ENCODE measurements at regions not wholly inside any gene's neighbourhood (a gene's known extent, or its start where the extent isn't known, plus 50 kb on each side); places are given as distances from the start of the nearest gene placed in this dataset.

DNA sequence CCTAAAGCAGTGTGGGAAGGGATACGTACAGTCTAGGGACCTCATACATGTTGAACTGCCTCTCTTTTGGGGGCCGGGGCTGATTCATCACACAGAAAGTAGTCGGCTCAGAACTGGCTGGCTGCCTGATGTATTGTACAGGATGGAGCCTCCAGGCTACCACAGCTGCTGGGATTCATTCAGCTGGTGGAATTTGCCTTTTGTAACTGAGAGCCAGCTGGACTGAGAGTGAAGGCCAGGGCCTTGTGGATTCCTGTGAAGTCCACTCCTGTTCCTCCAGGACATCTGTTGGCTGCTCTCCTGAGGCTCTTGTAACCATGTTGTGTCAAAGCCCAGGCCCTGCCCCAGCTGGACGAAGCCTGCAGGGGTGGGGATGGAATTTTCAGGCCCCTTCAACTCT, 116.3 kb upstream of the PRICKLE1 start:
- TF ChIP-seq, protein P1, sequence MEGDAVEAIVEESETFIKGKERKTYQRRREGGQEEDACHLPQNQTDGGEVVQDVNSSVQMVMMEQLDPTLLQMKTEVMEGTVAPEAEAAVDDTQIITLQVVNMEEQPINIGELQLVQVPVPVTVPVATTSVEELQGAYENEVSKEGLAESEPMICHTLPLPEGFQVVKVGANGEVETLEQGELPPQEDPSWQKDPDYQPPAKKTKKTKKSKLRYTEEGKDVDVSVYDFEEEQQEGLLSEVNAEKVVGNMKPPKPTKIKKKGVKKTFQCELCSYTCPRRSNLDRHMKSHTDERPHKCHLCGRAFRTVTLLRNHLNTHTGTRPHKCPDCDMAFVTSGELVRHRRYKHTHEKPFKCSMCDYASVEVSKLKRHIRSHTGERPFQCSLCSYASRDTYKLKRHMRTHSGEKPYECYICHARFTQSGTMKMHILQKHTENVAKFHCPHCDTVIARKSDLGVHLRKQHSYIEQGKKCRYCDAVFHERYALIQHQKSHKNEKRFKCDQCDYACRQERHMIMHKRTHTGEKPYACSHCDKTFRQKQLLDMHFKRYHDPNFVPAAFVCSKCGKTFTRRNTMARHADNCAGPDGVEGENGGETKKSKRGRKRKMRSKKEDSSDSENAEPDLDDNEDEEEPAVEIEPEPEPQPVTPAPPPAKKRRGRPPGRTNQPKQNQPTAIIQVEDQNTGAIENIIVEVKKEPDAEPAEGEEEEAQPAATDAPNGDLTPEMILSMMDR (IDR thresholded peaks at IDR 0.05; ENCODE audit: low read depth, low read length) = no peak
- DNase-seq = peak; percentile 13
- Histone ChIP-seq H3K27me3 (no peaks in the 10 kb centered on the region), H3K4me1 (no peaks in the 10 kb centered on the region), H3K9me3 (no peaks in the 10 kb centered on the region), H3K4me3 (ENCODE audit: low read depth, low read length) (no peak overlapping the region), H3K36me3 (no peaks in the 10 kb centered on the region)

DNA sequence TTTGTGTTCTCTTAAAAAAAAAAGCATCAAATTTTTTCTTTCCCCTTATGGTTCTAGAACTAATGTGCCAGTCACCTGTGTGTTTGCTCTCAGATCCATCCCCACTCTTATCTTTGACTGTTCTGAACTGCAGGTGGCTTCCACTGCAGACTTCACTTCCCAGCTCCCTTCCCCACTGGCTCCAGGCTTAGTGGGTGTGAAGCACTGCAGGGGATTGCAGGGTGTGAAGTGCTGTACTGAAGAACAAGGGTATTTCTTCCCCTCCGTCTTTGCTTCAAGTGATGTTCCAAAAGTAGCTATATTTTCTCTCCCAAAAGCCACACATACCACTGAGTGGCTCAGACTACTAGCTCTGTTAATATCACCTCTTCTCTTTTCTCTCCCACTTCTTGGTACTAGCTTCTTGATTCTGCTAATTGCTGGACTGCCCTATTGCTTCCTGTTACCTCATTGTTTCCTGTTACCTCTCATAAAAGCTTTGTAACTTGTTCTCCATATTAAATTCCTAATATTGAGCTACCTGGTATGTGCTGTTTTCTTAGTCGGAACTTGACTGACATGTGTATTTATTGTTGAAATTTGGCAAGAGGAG, 115.4 kb upstream of the PRICKLE1 start:
- DNase-seq = no peak
- no peak overlapping the region for H3K4me3 ChIP-seq (ENCODE audit: low read depth, low read length)
- H3K36me3 ChIP-seq = no peaks in the 10 kb centered on the region
- H3K9me3 ChIP-seq = no peaks in the 10 kb centered on the region
- TF ChIP-seq, protein P1 (IDR thresholded peaks at IDR 0.05; ENCODE audit: low read depth, low read length) = no peak
- H3K27me3 ChIP-seq = no peaks in the 10 kb centered on the region
- no peaks in the 10 kb centered on the region for H3K4me1 ChIP-seq

DNA sequence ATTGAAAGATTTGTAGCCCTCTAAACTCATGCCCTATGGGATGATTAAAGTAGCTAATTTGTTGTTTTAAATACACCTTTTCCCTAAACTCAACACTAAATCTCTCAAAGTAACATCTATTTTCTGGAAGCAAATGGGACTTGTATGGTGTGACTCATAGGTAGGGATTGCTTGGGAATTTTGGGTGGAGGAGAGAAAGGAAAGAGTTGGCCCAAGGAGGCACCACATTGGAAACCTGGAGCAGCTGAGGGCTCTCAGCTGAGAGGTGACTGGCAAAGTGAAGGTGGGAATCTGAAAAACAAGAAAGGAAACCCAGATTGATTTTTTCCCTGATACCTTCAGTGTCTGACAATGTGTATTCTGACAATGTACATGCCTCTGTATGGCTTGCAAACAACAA, 114.8 kb upstream of the PRICKLE1 start:
- DNase-seq = no peak
- no peaks in the 10 kb centered on the region for H3K36me3 ChIP-seq
- TF ChIP-seq, protein P1 (IDR thresholded peaks at IDR 0.05; ENCODE audit: low read depth, low read length) = no peak
- no peaks in the 10 kb centered on the region for H3K4me1 ChIP-seq
- H3K4me3 ChIP-seq (ENCODE audit: low read depth, low read length) = no peak overlapping the region
- H3K9me3 ChIP-seq = no peaks in the 10 kb centered on the region
- H3K27me3 ChIP-seq = no peaks in the 10 kb centered on the region

DNA sequence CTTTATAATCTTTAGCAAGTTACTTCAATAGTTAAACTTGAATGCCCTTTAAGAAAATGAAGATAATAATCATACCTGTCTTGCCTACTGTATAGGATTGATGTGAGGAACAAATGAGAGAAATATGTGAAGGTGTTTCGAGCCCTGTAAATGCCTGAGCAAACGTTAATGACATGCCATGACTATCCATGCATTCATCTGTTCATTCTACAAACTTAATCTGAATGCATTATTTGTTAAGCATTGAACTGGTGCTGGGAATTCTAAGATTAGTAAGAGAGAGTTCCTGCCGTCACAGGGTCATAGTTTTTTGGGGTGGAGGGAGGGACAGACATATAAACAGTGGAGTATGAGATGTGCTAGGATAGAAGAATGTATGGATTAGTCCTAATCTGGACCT, 111.5 kb upstream of the PRICKLE1 start:
- H3K4me3 ChIP-seq (ENCODE audit: low read depth, low read length) = no peak overlapping the region
- no peaks in the 10 kb centered on the region for H3K4me1 ChIP-seq
- no peaks in the 10 kb centered on the region for H3K9me3 ChIP-seq
- TF ChIP-seq, protein P1 (IDR thresholded peaks at IDR 0.05; ENCODE audit: low read depth, low read length) = no peak
- DNase-seq = no peak
- no peaks in the 10 kb centered on the region for H3K27me3 ChIP-seq
- no peaks in the 10 kb centered on the region for H3K36me3 ChIP-seq

DNA sequence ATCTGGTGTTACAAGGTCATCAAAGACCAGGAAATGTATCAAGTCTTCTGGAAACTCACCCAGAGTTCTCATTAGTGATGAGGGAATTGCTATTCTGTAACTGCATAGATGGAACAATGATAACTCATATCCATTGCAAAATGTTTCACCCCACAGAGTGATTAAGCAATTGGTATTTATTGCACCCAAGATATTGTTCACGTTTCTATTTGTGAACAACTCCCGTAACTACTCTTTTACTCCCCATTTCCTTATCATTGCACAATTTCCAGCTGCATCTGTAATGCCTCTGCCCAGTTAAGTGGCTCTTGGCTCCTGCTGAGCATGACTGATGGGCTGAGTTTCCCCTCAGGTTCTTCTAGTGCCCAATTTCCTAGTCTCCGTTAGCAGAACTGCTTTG, 108.7 kb upstream of the PRICKLE1 start:
- H3K4me1 ChIP-seq = no peaks in the 10 kb centered on the region
- H3K9me3 ChIP-seq = no peaks in the 10 kb centered on the region
- no peaks in the 10 kb centered on the region for H3K36me3 ChIP-seq
- H3K27me3 ChIP-seq = no peaks in the 10 kb centered on the region
- TF ChIP-seq, protein P1 (IDR thresholded peaks at IDR 0.05; ENCODE audit: low read depth, low read length) = no peak
- H3K4me3 ChIP-seq (ENCODE audit: low read depth, low read length) = no peak overlapping the region
- DNase-seq = no peak

DNA sequence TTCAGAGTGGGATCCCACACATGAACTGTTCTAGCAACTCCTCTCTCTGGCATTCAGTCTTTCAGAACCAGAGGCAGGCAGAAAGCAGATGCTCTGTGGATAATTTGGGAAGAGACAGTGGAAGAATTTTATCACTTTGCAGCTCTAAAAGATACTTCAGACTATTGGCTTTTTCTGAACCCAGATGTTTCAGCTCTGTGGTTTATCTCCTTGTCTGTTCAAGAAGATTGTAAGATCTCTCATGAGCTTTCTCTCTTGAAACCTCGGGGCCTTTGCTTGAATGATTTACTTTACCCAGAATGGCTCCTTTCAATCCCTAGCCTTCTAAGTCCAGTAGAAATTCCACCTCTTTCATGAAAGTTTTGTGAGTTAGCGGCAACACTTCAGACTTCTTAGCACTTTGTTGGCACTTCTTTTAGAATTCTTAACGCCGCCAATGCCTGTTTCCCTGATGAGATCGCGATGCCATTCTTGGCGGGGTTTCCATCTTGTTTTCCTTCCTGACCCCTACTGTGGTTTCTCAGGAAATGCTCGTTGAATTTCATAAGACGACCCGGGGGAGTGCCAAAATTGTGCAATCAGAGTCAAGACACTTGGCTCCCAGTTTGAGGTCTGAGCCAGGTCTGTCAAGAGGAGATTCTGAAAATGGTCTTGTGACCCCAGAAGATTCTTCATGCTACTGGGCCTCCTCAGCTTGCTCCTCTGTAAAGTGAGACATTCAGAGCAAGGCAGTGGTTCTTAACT, 107.0 kb upstream of the PRICKLE1 start:
- DNase-seq = no peak
- no peaks in the 10 kb centered on the region for H3K9me3 ChIP-seq
- TF ChIP-seq, protein P1 (IDR thresholded peaks at IDR 0.05; ENCODE audit: low read depth, low read length) = no peak
- H3K4me3 ChIP-seq (ENCODE audit: low read depth, low read length) = no peak overlapping the region
- H3K36me3 ChIP-seq = no peaks in the 10 kb centered on the region
- H3K27me3 ChIP-seq = no peaks in the 10 kb centered on the region
- H3K4me1 ChIP-seq = no peaks in the 10 kb centered on the region

Measured in BE2C (cell line).